ENCODE measurements at regions not wholly inside any gene's neighbourhood (a gene's known extent, or its start where the extent isn't known, plus 50 kb on each side); places are given as distances from the start of the nearest gene placed in this dataset.

DNA sequence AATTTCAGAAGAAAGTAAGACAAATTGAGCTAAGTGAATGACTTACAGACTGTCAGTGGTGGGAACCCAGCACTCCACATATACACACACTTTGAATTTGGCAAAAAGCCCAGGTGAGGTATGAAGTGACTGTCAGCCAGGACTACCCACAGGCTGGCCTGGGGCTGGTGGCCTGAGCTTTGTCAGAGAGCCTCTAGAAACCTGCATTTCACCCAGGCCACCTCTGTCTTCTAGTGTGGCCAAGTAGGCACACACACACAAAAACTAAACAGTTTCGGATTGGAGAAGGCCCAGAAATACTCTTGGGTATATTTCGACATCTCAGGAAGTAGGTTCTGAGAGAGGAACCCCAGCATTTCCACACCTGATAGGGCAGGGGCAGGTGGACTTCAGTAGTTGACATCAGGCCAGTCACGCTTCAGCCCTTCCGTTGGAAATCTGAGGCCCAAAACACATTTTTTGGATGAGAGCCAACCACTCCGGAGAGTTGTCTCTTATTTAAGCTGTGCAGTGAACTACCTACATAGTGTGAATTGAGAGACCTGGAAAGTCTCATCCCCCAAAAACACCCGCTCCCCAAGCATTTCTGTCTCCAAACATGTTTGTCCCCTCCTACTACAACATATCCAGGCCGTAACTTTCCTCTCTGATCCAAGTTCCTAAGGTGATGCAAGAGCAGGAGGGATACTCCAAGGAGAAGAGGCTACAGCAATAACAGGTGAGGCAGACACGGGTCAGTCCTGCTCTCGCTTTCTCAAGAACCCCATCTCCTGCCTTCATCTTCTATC is 167.2 kb upstream of the PROX1 start:
- TF ChIP-seq, protein P1, sequence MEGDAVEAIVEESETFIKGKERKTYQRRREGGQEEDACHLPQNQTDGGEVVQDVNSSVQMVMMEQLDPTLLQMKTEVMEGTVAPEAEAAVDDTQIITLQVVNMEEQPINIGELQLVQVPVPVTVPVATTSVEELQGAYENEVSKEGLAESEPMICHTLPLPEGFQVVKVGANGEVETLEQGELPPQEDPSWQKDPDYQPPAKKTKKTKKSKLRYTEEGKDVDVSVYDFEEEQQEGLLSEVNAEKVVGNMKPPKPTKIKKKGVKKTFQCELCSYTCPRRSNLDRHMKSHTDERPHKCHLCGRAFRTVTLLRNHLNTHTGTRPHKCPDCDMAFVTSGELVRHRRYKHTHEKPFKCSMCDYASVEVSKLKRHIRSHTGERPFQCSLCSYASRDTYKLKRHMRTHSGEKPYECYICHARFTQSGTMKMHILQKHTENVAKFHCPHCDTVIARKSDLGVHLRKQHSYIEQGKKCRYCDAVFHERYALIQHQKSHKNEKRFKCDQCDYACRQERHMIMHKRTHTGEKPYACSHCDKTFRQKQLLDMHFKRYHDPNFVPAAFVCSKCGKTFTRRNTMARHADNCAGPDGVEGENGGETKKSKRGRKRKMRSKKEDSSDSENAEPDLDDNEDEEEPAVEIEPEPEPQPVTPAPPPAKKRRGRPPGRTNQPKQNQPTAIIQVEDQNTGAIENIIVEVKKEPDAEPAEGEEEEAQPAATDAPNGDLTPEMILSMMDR (IDR thresholded peaks at IDR 0.05; ENCODE audit: low read depth, low read length, poor library complexity, severe bottlenecking) = no peak
- TF ChIP-seq EZH2phosphoT487 (IDR thresholded peaks at IDR 0.05; ENCODE audit: borderline replicate concordance, low read length) = no peak
